Osteoblast (primary cell): ENCODE measurements at regions not wholly inside any gene's neighbourhood (a gene's known extent, or its start where the extent isn't known, plus 50 kb on each side); places are given as distances from the start of the nearest gene placed in this dataset.

Experiments
- DNase-seq: peaks from one replicate; pipeline ENCODE4 v3.0.0; 2011; ENCODE audit warnings: low spot score, mixed read lengths; ENCODE audit not compliant: insufficient read length; ENCODE audit errors: missing footprints
- H2AFZ ChIP-seq: 2 replicates; pipeline ENCODE4 v1.6.0; 2011; ENCODE audit warnings: mild to moderate bottlenecking, low read length
- H3K27ac ChIP-seq: 2 replicates; pipeline ENCODE4 v1.5.1; 2011; ENCODE audit warnings: mild to moderate bottlenecking, low read depth, low read length, moderate library complexity
- H3K27me3 ChIP-seq: 2 replicates; pipeline ENCODE4 v1.6.0; 2012; ENCODE audit warnings: mild to moderate bottlenecking, control low read depth, inconsistent platforms, low read length, moderate library complexity; ENCODE audit not compliant: insufficient read depth
- H3K36me3 ChIP-seq: 2 replicates; pipeline ENCODE4 v1.5.1; 2011; ENCODE audit warnings: mild to moderate bottlenecking, low read length, control low read depth, moderate library complexity; ENCODE audit not compliant: insufficient read depth
- H3K4me1 ChIP-seq: 2 replicates; pipeline ENCODE4 v1.5.1; 2011; ENCODE audit warnings: mild to moderate bottlenecking, low read length, control low read depth, moderate library complexity; ENCODE audit not compliant: insufficient read depth
- H3K4me2 ChIP-seq: 2 replicates; pipeline ENCODE4 v1.6.0; 2011; ENCODE audit warnings: mild to moderate bottlenecking, low read length; ENCODE audit not compliant: insufficient read depth
- H3K4me3 ChIP-seq: fragments of 200-600 bp; sonication (generic); 3 replicates; pipeline ENCODE4 v1.5.1; 2012; ENCODE audit warnings: mild to moderate bottlenecking, low read length, inconsistent platforms; ENCODE audit not compliant: insufficient read depth
- H3K79me2 ChIP-seq: 2 replicates; pipeline ENCODE4 v1.6.0; 2012; ENCODE audit warnings: mild to moderate bottlenecking, low read length, control low read depth, inconsistent platforms; ENCODE audit not compliant: insufficient read depth
- H3K9me3 ChIP-seq: 2 replicates; pipeline ENCODE4 v1.5.1; 2011; ENCODE audit warnings: low read depth, low read length, control low read depth
- H4K20me1 ChIP-seq: 2 replicates; pipeline ENCODE4 v1.6.0; 2012; ENCODE audit warnings: mild to moderate bottlenecking, low read length, control low read depth; ENCODE audit not compliant: insufficient read depth
- CTCF ChIP-seq: IDR thresholded peaks from 2 replicates; pipeline ENCODE4 v1.5.1; 2011; ENCODE audit warnings: mild to moderate bottlenecking, low read depth, low read length, moderate library complexity; ENCODE audit errors: extremely low read depth

GRCh38 chr10:83555264-83555663 lies 584.0 kb upstream of the GHITM start:
- no peak overlapping the region for H2AFZ ChIP-seq
- no peak overlapping the region for H3K4me3 ChIP-seq
- no peaks in the 10 kb centered on the region for H3K4me1 ChIP-seq
- no peaks in the 10 kb centered on the region for H3K9me3 ChIP-seq
- no peak overlapping the region for H3K4me2 ChIP-seq
- H3K36me3 ChIP-seq, result no peaks in the 10 kb centered on the region
- no peak for TF ChIP-seq CTCF
- no peaks in the 10 kb centered on the region for H4K20me1 ChIP-seq
- no peak for DNase-seq
- H3K27me3 ChIP-seq, result no peaks in the 10 kb centered on the region
- no peaks in the 10 kb centered on the region for H3K79me2 ChIP-seq
- H3K27ac ChIP-seq, result no peak overlapping the region

- no peak for TF ChIP-seq CTCF
- Histone ChIP-seq H3K27ac (no peak overlapping the region), H2AFZ (no peak overlapping the region), H3K27me3 (no peaks in the 10 kb centered on the region), H3K4me1 (no peaks in the 10 kb centered on the region), H4K20me1 (no peaks in the 10 kb centered on the region), H3K4me3 (no peak overlapping the region), H3K4me2 (no peak overlapping the region), H3K79me2 (no peaks in the 10 kb centered on the region), H3K36me3 (no peaks in the 10 kb centered on the region), H3K9me3 (no peaks in the 10 kb centered on the region)
- DNase-seq, result no peak
Measured at GRCh38 chr10:83562381-83562780, 576.9 kb upstream of the GHITM start.

- no peak overlapping the region for H3K4me2 ChIP-seq
- H3K4me3 ChIP-seq, result no peak overlapping the region
- DNase-seq, result no peak
- no peaks in the 10 kb centered on the region for H3K4me1 ChIP-seq
- no peaks in the 10 kb centered on the region for H3K27me3 ChIP-seq
- H3K27ac ChIP-seq, result no peak overlapping the region
- no peaks in the 10 kb centered on the region for H3K79me2 ChIP-seq
- H4K20me1 ChIP-seq, result no peaks in the 10 kb centered on the region
- no peaks in the 10 kb centered on the region for H3K36me3 ChIP-seq
- no peak for TF ChIP-seq CTCF
- H3K9me3 ChIP-seq, result no peaks in the 10 kb centered on the region
- H2AFZ ChIP-seq, result no peak overlapping the region
Measured at GRCh38 chr10:83564889-83565588, 574.3 kb upstream of the GHITM start.

- Histone ChIP-seq H3K79me2 (no peaks in the 10 kb centered on the region), H4K20me1 (no peaks in the 10 kb centered on the region), H3K4me2 (no peak overlapping the region), H3K4me3 (no peak overlapping the region), H3K36me3 (no peaks in the 10 kb centered on the region), H3K27me3 (no peaks in the 10 kb centered on the region), H2AFZ (no peak overlapping the region), H3K9me3 (no peaks in the 10 kb centered on the region), H3K27ac (no peak overlapping the region), H3K4me1 (no peaks in the 10 kb centered on the region)
- no peak for TF ChIP-seq CTCF
- no peak for DNase-seq
Measured at GRCh38 chr10:83572036-83572435, 567.3 kb upstream of the GHITM start.
